ENCODE measurements at regions not wholly inside any gene's neighbourhood (a gene's known extent, or its start where the extent isn't known, plus 50 kb on each side); places are given as distances from the start of the nearest gene placed in this dataset.
A peak's percentile ranks its signal among the peaks of the same experiment; 100 is the strongest.

- Mint-ChIP-seq H3K27ac (no peak overlapping the region), H3K27me3 (ENCODE audit: low read depth, poor library complexity) (no peaks in the 10 kb centered on the region), H3K9me3 (no peaks in the 10 kb centered on the region), H3K36me3 (ENCODE audit: low read depth) (no peaks in the 10 kb centered on the region), H3K4me1 (peaks cover 4% of the 10 kb centered on the region), H3K4me3 (no peak overlapping the region)
- no peak for TF ChIP-seq CTCF (IDR thresholded peaks at IDR 0.05)
- DNase-seq, result no peak
Measured at GRCh38 chr2:212766921-212767320, 228.3 kb upstream of the ERBB4 start.

DNA sequence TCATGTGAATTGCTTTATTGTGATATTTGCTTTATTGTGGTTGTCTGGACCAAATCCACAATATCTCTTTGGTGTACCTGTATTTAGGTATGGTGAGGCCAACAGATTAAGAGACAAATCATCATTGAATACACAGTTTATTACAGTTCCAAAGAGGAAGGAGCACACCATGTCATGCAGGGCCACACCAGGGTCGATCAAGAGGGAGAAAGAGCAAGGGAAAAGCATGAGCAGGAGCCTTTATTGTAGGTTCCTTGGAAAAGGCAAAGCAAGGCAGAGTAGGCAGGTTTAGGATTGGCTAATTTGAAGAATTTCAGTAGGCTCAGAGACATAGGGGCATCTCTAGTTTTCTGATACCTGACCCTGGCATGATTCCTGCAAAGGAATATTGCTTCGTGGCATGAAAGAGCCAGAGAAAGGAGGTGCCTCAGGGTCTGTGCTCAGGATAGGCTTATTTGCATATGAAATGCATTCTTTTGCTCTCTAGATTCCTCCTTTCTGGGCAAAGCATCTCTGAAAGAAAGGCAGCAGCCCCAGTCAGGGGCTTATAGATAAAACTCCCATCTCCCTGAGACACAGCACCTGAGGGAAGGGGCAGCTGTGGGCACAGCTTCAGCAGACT, 214.2 kb upstream of the ERBB4 start:
- Mint-ChIP-seq H3K4me1 (no peaks in the 10 kb centered on the region), H3K27me3 (ENCODE audit: low read depth, poor library complexity) (peaks cover 3% of the 10 kb centered on the region), H3K27ac (no peak overlapping the region), H3K36me3 (ENCODE audit: low read depth) (no peaks in the 10 kb centered on the region), H3K4me3 (no peak overlapping the region), H3K9me3 (peaks cover 45% of the 10 kb centered on the region)
- DNase-seq, result no peak
- no peak for TF ChIP-seq CTCF (IDR thresholded peaks at IDR 0.05)

DNA sequence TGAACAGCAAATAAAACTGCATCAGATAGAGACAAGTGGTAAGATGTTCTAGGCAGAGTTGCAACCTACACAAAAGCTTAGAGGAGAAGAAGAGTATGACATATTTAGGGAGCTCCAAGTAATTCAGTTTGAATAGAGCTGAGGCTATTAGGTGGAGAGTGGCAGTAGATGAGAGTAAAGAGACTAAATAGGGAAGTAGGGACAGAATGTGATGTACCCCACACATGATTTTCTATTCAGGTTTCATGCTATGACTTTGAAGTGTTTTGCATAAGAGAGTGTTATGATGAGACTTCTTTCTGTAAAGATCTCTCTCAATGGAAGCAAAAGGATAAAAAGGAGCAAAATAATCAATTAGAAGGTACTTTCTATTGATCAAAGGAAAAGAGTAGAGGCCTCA, 206.8 kb upstream of the ERBB4 start:
- Mint-ChIP-seq H3K27me3 (ENCODE audit: low read depth, poor library complexity) (no peaks in the 10 kb centered on the region), H3K27ac (no peak overlapping the region), H3K36me3 (ENCODE audit: low read depth) (no peaks in the 10 kb centered on the region), H3K4me3 (no peak overlapping the region), H3K9me3 (peaks cover under 1% of the 10 kb centered on the region), H3K4me1 (no peaks in the 10 kb centered on the region)
- no peak for TF ChIP-seq CTCF (IDR thresholded peaks at IDR 0.05)
- no peak for DNase-seq

DNA sequence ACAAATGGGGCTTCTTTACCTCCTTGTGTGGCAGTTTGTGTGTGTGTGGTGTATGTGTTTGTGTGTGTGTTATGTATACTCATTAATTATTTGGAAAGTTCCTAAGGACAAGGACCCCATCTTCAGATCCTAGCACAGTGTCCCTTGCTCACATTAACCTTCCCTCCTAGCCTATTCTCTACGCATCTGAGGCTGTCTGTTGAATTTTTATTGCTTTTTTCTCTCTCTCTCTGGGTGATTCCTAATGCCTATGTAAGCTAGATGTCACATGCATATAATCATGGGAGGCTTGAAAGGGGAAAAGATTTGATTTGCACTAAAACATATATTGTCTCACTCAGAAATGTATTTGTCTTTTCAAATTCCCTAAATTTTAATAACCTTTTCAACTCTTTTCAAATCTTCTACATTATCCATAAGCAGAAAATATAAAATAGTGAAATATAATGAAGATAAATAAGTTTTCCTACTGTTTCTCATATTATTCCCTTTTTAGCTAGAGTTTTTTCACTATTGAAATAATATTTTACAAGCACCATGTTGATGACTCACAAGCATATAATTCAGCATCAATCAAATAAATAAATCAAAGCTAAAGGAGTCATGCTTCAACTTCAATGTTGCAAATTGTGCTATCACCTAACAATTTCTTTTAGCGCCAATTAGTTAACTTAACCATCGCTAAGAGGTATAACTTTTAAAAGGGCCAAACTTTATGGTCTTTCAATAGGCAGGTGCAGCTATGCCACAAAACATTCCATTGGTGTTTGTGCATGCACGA, 199.0 kb upstream of the ERBB4 start:
- Mint-ChIP-seq H3K4me1 (no peaks in the 10 kb centered on the region), H3K36me3 (ENCODE audit: low read depth) (no peaks in the 10 kb centered on the region), H3K4me3 (no peak overlapping the region), H3K27ac (peak overlapping the region; percentile 12), H3K27me3 (ENCODE audit: low read depth, poor library complexity) (no peaks in the 10 kb centered on the region), H3K9me3 (no peaks in the 10 kb centered on the region)
- no peak for DNase-seq
- TF ChIP-seq CTCF (IDR thresholded peaks at IDR 0.05), result no peak

DNA sequence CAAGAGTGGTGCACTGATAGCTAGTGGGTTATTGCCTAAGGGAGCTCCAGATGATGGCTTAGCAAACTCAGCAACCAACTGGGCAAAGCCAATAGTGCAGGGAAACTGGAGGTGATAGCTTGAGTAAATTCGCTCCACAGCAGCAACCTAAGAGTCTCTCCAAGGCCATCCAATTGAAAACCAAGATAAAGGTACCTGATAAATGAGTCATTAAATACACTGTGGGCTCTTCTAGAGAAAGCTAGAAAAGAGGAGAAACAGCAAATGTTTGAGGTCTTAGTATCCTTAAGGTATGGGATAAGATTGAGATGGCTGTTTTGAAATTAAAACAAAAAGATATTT, 197.8 kb upstream of the ERBB4 start:
- no peak for TF ChIP-seq CTCF (IDR thresholded peaks at IDR 0.05)
- Mint-ChIP-seq H3K4me1 (no peaks in the 10 kb centered on the region), H3K9me3 (no peaks in the 10 kb centered on the region), H3K4me3 (no peak overlapping the region), H3K36me3 (ENCODE audit: low read depth) (no peaks in the 10 kb centered on the region), H3K27ac (no peak overlapping the region), H3K27me3 (ENCODE audit: low read depth, poor library complexity) (no peaks in the 10 kb centered on the region)
- DNase-seq, result no peak

GRCh38 chr2:212733273-212733672, 194.7 kb upstream of the ERBB4 start:
- DNase-seq, result no peak
- Mint-ChIP-seq H3K4me1 (no peaks in the 10 kb centered on the region), H3K9me3 (no peaks in the 10 kb centered on the region), H3K27ac (no peak overlapping the region), H3K27me3 (ENCODE audit: low read depth, poor library complexity) (no peaks in the 10 kb centered on the region), H3K4me3 (no peak overlapping the region), H3K36me3 (ENCODE audit: low read depth) (no peaks in the 10 kb centered on the region)
- no peak for TF ChIP-seq CTCF (IDR thresholded peaks at IDR 0.05)

Measured in nephron progenitor cell (in vitro differentiated cells).